HG02884 (cell line): ENCODE measurements at regions not wholly inside any gene's neighbourhood (a gene's known extent, or its start where the extent isn't known, plus 50 kb on each side); places are given as distances from the start of the nearest gene placed in this dataset.

Source experiments
- ATAC-seq: cut with Tn5 transposase; IDR thresholded peaks from one replicate; pipeline ENCODE4 v1.9.1; 2021; ENCODE audit warnings: mild to moderate bottlenecking, moderate library complexity; ENCODE audit not compliant: unreplicated experiment

- ATAC-seq = no peak
Measured at GRCh38 chr1:5436808-5437207, 555.4 kb downstream of the NPHP4 start.

- no peak for ATAC-seq
Measured at GRCh38 chr1:5435414-5435813, 556.8 kb downstream of the NPHP4 start.

GRCh38 chr1:5432436-5432835 is 559.8 kb downstream of the NPHP4 start:
- no peak for ATAC-seq

- no peak for ATAC-seq
Measured at GRCh38 chr1:5430911-5431697, 561.1 kb downstream of the NPHP4 start.

GRCh38 chr1:5430136-5430535 is 562.1 kb downstream of the NPHP4 start:
- no peak for ATAC-seq

- no peak for ATAC-seq
Measured at GRCh38 chr1:5428351-5428750, 563.9 kb downstream of the NPHP4 start.

- no peak for ATAC-seq
Measured at GRCh38 chr1:5427026-5427613, 565.1 kb downstream of the NPHP4 start.

GRCh38 chr1:5424802-5425703 is 567.2 kb downstream of the NPHP4 start:
- ATAC-seq = no peak

- no peak for ATAC-seq
Measured at GRCh38 chr1:5423109-5423508, 569.1 kb downstream of the NPHP4 start.

- ATAC-seq = no peak
Measured at GRCh38 chr1:5419501-5419900, 572.7 kb downstream of the NPHP4 start.

GRCh38 chr1:5416518-5416917 is 575.7 kb downstream of the NPHP4 start:
- ATAC-seq = no peak

- no peak for ATAC-seq
Measured at GRCh38 chr1:5415606-5416005, 576.6 kb downstream of the NPHP4 start.

GRCh38 chr1:5410652-5411051 is 581.6 kb downstream of the NPHP4 start:
- no peak for ATAC-seq

- ATAC-seq = no peak
Measured at GRCh38 chr1:5408401-5408800, 583.8 kb downstream of the NPHP4 start.

GRCh38 chr1:5405263-5405662 is 587.0 kb downstream of the NPHP4 start:
- ATAC-seq = no peak

- no peak for ATAC-seq
Measured at GRCh38 chr1:5404412-5405203, 587.6 kb downstream of the NPHP4 start.

GRCh38 chr1:5403935-5404334 is 588.3 kb downstream of the NPHP4 start:
- ATAC-seq = no peak

GRCh38 chr1:5402618-5403017 is 589.6 kb downstream of the NPHP4 start:
- no peak for ATAC-seq

GRCh38 chr1:5399771-5400170 is 592.5 kb downstream of the NPHP4 start:
- ATAC-seq = no peak

GRCh38 chr1:5396593-5396992 is 595.6 kb downstream of the NPHP4 start:
- ATAC-seq = no peak

- no peak for ATAC-seq
Measured at GRCh38 chr1:5394111-5394510, 598.1 kb downstream of the NPHP4 start.
